ENCODE measurements at regions not wholly inside any gene's neighbourhood (a gene's known extent, or its start where the extent isn't known, plus 50 kb on each side); places are given as distances from the start of the nearest gene placed in this dataset.
"Not testable (repeated sequence)": the region's sequence is repeated elsewhere in the genome, so short reads cannot be mapped to it uniquely, and the experiment has no call there.

- DNase-seq (ENCODE audit: low read depth in 4 of 4, low spot score in 2 of 4) = no peak
These were observed 54.7 kb upstream of the NRIP1 start for GRCh38 chr21:15119486-15119885.

DNA sequence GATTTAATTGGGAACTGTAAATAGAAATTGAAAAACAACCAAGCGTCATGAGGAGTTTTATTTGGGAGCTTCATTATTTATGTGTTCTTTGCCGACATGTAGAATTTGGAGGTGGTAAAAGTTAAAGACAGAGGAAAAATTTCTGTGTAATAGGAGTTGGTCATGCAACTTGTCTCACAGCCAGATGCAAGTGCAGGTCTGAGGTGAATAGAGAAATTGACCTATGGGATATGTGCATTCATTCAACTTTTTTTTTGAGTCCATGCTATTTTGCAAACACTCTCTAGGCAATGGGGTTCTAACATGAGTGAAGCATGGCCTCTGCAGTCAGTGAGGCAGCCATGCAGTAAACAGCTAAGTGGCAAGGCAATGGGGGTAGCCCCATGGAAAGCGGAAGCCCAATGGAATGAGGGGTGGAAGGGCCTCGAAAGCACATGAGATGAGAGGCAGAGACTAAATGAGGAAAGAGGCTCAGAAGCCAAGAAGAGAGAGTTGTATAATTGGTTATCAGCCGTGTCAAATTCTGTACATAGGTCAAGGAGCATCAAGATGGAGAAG, 56.4 kb upstream of the NRIP1 start:
- DNase-seq (ENCODE audit: low read depth in 4 of 4, low spot score in 2 of 4) = no peak

DNA sequence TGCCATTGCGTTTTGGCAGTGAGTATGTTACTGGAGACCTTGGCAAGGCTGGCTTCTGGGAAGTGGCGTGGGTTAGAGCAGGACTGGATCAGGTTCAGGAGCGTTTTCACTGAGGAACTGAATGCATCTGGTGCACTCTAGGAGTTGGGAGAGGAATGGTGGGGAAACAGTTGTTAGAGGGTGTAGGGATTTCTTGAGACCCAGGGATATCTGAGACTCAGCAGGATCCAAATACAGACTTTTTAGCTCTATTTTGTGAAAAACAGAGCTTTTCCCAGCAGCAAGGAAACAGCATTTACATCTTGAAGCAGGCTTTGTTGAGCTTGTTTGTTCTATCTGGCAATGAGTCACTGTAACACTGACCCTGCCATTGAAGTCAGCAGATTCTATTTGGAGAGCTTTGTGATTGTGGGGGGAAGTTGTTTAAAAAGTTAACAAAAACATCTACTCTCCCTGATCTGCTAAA, 56.9 kb upstream of the NRIP1 start:
- no peak for DNase-seq (ENCODE audit: low read depth in 4 of 4, low spot score in 2 of 4)

- no peak for DNase-seq (ENCODE audit: low read depth in 4 of 4, low spot score in 2 of 4)
These were observed 57.4 kb upstream of the NRIP1 start for GRCh38 chr21:15122241-15122640.

- no peak for DNase-seq (ENCODE audit: low read depth in 4 of 4, low spot score in 2 of 4)
These were observed 59.9 kb upstream of the NRIP1 start for GRCh38 chr21:15124731-15125130.

GRCh38 chr21:15126948-15127347, 62.1 kb upstream of the NRIP1 start:
- DNase-seq (ENCODE audit: low read depth in 4 of 4, low spot score in 2 of 4) = no peak

- no peak for DNase-seq (ENCODE audit: low read depth in 4 of 4, low spot score in 2 of 4)
These were observed 62.6 kb upstream of the NRIP1 start for GRCh38 chr21:15127437-15127836.

DNA sequence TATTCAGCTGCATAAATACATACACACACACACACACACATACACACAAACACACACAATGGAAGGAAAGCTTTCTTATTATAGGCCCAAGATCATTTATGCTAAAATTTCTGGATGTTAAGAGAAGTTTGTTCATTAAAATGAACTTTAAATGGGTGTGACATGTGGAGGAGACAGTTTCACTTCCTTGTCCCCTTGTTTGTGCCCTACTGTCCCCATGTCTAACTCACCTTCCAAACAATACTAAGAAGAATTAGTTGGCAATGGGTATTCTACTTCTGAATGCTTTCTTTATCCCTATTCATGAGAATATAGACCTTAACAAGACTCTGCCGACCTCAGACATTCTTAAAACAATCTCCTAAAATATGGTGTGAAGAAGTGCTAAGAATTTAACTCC, 63.5 kb upstream of the NRIP1 start:
- no peak for DNase-seq (ENCODE audit: low read depth in 4 of 4, low spot score in 2 of 4)

DNA sequence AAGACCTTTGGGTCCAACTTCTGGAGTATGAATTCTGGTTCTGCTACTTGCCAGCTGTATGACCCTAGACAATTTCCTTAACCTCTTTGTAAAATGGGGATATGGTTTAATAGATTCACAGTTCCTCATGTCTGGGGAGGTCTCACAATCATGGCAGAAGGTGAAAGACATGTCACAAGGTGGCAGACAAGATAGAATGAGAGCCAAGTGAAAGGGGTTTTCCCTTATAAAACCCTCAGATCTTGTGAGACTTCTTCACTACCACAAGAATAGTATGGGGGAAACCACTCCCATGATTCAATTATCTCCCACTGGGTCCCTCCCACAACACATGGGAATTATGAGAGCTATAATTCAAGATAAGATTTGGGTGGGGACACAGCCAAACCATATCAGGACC, 63.9 kb upstream of the NRIP1 start:
- DNase-seq (ENCODE audit: low read depth in 4 of 4, low spot score in 2 of 4) = not testable (repeated sequence)

- no peak for DNase-seq (ENCODE audit: low read depth in 4 of 4, low spot score in 2 of 4)
These were observed 65.5 kb upstream of the NRIP1 start for GRCh38 chr21:15130326-15130725.

- DNase-seq (ENCODE audit: low read depth in 4 of 4, low spot score in 2 of 4) = no peak
These were observed 66.0 kb upstream of the NRIP1 start for GRCh38 chr21:15130751-15131150.

DNA sequence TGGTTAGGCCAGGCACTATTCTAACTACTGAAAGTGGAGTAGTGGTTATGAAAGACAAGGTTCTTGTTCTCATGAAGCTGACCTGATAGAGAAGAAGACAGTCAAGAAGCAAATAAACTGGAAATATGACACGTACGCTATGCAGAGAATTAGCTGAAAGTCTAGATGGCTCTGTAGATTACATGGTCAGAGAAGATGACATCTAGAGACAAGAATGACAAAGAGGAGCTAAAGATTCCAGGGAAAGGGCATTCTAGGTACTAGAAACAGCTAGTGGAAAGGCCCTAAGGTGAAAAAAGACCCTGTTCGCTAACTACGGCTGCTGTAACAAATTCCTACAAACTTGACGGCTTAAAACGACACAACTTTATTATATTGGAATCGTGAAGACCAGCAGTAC, 68.0 kb upstream of the NRIP1 start:
- no peak for DNase-seq (ENCODE audit: low read depth in 4 of 4, low spot score in 2 of 4)

DNA sequence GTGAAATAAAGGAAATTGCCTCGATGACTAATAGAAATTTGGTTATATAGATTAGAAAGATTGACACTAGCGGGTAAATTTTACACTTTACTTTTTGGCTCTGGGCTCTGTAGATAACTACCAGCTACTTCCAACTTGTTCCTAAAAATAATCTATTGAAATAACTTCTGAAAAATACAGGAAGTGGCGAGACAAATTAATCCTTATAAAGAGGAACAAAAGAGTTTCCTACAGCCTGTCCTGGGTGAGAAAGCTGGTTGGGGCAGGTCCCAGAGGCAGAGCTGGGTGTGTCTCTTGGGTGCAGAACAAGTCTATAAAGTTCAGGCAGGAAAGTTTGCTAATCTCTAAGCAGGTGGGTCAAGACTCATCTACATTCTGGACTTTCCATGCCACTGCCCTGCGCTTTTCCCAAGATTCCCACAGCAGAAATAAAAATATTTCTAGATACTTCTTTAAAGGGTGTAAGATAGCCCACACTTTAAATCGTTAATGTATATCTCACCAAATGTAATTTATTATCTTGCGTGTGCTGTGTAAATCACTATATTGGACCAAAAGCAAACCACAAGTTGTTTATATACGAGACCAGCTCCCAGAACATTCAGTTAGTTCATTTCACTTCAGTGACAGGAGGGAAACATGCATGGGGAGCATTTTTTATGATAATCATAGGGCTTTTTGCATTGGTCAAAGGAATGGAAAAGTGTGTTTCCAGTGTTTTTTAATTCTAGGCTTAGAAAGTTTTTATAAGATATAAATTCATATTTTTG, 70.1 kb upstream of the NRIP1 start:
- no peak for DNase-seq (ENCODE audit: low read depth in 4 of 4, low spot score in 2 of 4)

- DNase-seq (ENCODE audit: low read depth in 4 of 4, low spot score in 2 of 4) = no peak
These were observed 71.2 kb upstream of the NRIP1 start for GRCh38 chr21:15135867-15136629.

DNA sequence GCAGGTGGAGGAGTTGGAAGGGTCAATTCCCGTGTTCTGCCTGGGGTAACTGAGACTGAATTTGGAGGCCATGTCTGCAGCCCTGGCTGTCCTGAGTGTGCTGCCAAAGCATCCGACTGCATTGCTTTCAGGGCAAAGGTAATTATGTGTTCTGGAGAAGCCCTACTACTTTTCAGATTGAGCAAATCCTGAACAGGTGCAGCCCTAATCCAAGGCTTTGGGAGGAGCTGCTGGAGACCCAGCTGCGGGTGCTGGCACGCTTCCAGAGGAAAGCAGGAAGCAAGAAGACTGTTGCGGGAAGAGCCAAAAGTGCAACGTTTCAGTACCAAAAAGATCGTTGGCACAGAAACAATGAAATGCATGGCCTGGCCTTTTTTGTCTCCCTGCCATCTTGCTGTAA, 73.7 kb upstream of the NRIP1 start:
- DNase-seq (ENCODE audit: low read depth in 4 of 4, low spot score in 2 of 4) = no peak

DNA sequence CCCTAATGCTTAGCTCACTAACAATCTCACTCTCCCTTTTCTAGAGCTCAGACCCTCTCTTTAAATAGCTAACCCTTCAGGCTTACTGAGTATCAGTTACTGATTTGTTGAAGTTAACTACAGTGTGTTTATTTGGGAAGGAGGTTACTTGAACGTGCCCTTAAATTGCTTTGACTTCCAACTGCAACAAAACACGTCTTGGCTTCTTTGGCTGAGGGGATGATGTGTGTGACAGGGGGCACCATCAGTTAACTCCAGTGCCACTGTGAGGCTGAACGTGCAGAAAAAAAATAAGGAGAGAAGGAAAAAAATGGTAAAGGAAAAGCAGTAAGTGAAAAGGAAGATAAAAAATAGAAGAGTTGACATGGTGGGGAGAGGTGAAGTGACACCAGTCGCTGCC, 75.1 kb upstream of the NRIP1 start:
- peak in 3 of 4 donors; percentile 43 to 54 (median 50) for DNase-seq (ENCODE audit: low read depth in 4 of 4, low spot score in 2 of 4)

- DNase-seq (ENCODE audit: low read depth in 4 of 4, low spot score in 2 of 4) = peak in 3 of 4 donors; percentile 42 to 55 (median 48)
These were observed 75.7 kb upstream of the NRIP1 start for GRCh38 chr21:15140321-15141019.

GRCh38 chr21:15141261-15141970, 76.6 kb upstream of the NRIP1 start:
- peak in 2 of 4 donors; percentile 15 to 23 for DNase-seq (ENCODE audit: low read depth in 4 of 4, low spot score in 2 of 4)

DNA sequence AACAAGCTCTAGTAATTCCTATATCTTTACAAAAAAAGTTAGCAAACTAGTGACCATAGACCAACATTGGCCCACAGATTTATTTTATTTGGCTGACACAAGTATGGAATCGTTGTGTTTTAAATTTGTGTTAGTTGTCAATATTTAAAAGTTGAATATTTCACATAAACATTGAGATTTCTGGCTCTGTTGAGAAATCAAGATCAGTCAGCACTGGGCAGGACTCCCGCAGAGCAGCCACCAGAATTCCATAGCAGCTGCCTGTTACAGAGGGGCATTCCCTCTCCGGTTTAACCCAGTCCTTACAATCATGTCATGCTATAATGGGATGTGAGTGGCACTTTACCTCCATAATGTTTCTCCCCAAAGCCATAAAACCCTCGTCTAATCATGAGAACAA, 79.2 kb upstream of the NRIP1 start:
- no peak for DNase-seq (ENCODE audit: low read depth in 4 of 4, low spot score in 2 of 4)

DNA sequence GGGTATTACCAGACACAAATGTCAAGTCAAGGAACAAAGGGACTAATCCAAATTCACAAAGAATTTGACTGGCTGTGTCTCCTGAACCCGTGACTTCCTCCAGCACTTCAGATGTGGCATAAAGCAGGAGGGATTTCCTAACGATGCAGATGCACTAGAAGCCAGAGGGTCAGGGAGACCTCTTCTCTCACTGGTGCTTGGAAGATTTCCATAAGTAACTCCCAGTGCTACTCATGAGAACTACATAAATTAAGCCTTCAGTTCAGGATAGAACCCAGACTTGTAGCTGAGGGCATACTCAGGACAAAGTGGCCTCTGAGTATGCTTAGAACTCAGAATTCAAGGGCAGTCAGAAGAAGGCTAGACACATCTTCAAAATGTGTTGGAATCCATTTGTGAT, 83.6 kb upstream of the NRIP1 start:
- DNase-seq (ENCODE audit: low read depth in 4 of 4, low spot score in 2 of 4) = no peak
